Stomach (tissue), 8 donors: ENCODE measurements at regions not wholly inside any gene's neighbourhood (a gene's known extent, or its start where the extent isn't known, plus 50 kb on each side); places are given as distances from the start of the nearest gene placed in this dataset.

Experiments
- DNase-seq, 2 donors: peaks; one replicate each; pipeline versions ENCODE4 v3.0.0 to v3.0.0-alpha.2; 2013 to 2019
- H3K27ac ChIP-seq, 5 donors: fragments of 200-600 bp in 4 of 5; sonication (generic) in 4 of 5; one replicate each; pipeline ENCODE4 v1.5.1; 2013 to 2019; ENCODE audit warnings: mild to moderate bottlenecking in 1 of 5, moderate library complexity in 1 of 5
- H3K27me3 ChIP-seq, 3 donors: fragments of 200-600 bp; sonication (generic); one replicate each; pipeline ENCODE4 v1.5.1; 2017 to 2019; ENCODE audit warnings: mixed run types in 1 of 3
- H3K36me3 ChIP-seq, 4 donors: fragments of 200-600 bp; sonication (generic); 1 replicate in 3 of 4; 2 replicates in 1 of 4; pipeline ENCODE4 v1.5.1; 2016 to 2019
- H3K4me1 ChIP-seq, 4 donors: fragments of 200-600 bp; sonication (generic); one replicate each; pipeline ENCODE4 v1.5.1; 2016 to 2019
- H3K4me3 ChIP-seq, 4 donors: fragments of 200-600 bp; sonication (generic) in 3 of 4; one replicate each; pipeline ENCODE4 v1.5.1; 2016 to 2019; ENCODE audit warnings: mild to moderate bottlenecking in 1 of 4
- H3K9me3 ChIP-seq, 4 donors: fragments of 200-600 bp; sonication (generic); one replicate each; pipeline ENCODE4 v1.5.1; 2016 to 2019
- CTCF ChIP-seq, 7 experiments: fragments of 450-650 bp in 4 of 7; fragments of 200-600 bp in 3 of 7; sonication (generic) in 3 of 7; IDR thresholded peaks; one replicate each; pipeline ENCODE4 v1.5.1; 2016 to 2019; ENCODE audit warnings: antibody characterized with exemption in 7 of 7, control low read depth in 2 of 7, mild to moderate bottlenecking in 1 of 7
- EP300 ChIP-seq: sonication (generic); formaldehyde crosslinking; IDR thresholded peaks from one replicate; pipeline ENCODE4 v1.6.1; 2017; ENCODE audit warnings: antibody characterized with exemption
- POLR2A ChIP-seq, 4 donors: fragments of 450-650 bp; IDR thresholded peaks; one replicate each; pipeline ENCODE4 v1.6.1; 2016; ENCODE audit warnings: antibody characterized with exemption in 4 of 4, control low read depth in 2 of 4, mild to moderate bottlenecking in 1 of 4, moderate library complexity in 1 of 4
- POLR2AphosphoS5 ChIP-seq, 3 donors: sonication (generic); formaldehyde crosslinking; IDR thresholded peaks; one replicate each; pipeline ENCODE4 v1.6.1; 2016; ENCODE audit warnings: antibody characterized with exemption in 3 of 3
- WGBS, 5 donors: extraction: QIAGEN DNeasy Blood & Tissue Kit in 3 of 5; methylation state at CpG; one replicate each; pipeline versions ENCODE4 v1.1.5 to v1.1.7; 2013 to 2018; 5-methylcytosine and 5-hydroxymethylcytosine counted together
- intact Hi-C: fragments of 100-400 bp; cut with DNase I; formaldehyde crosslinking; loops from one replicate; pipeline ENCODE4 v1.15.1; 2023; ENCODE audit warnings: low total_unique reads
- donor health status: healthy with polysubstance abuse.
- donor health status: Bipolar disorder and iron deficiency.
- donor health status: healthy.

GRCh38 chr7:47696152-47696710 lies 114.3 kb upstream of the TNS3 start:
- Histone ChIP-seq H3K27ac (no peak overlapping the region), H3K27me3 (no peaks in the 10 kb centered on the region), H3K4me3 (no peak overlapping the region), H3K36me3 (no peaks in the 10 kb centered on the region), H3K4me1 (peaks cover 0 to 5% (median 1%) of the 10 kb centered on the region in 4 donors), H3K9me3 (no peaks in the 10 kb centered on the region)
- TF ChIP-seq POLR2AphosphoS5 (IDR thresholded peaks at IDR 0.05) = no peak
- TF ChIP-seq POLR2A (IDR thresholded peaks at IDR 0.05) = no peak
- TF ChIP-seq EP300 = no peak
- no peak for TF ChIP-seq CTCF (IDR thresholded peaks at IDR 0.05)
- WGBS, 5 donors = 87 to 92% (median 90%) methylated on average over 7 of the region's 7 CpGs
- intact Hi-C loops = no loop called here
- DNase-seq = no peak

- no peak for DNase-seq
- TF ChIP-seq POLR2AphosphoS5 (IDR thresholded peaks at IDR 0.05) (no peak), CTCF (IDR thresholded peaks at IDR 0.05) (no peak), POLR2A (IDR thresholded peaks at IDR 0.05) (no peak), EP300 (no peak)
- Histone ChIP-seq H3K4me3 (no peak overlapping the region), H3K27ac (no peak overlapping the region), H3K4me1 (peaks cover 0 to 9% (median 2%) of the 10 kb centered on the region in 4 donors), H3K36me3 (no peaks in the 10 kb centered on the region), H3K9me3 (no peaks in the 10 kb centered on the region), H3K27me3 (no peaks in the 10 kb centered on the region)
- intact Hi-C loops = no loop called here
- 65 to 81% (median 70%) methylated on average over 4 of the region's 4 CpGs for WGBS, 5 donors
These were observed 111.3 kb upstream of the TNS3 start for GRCh38 chr7:47693216-47693615.

DNA sequence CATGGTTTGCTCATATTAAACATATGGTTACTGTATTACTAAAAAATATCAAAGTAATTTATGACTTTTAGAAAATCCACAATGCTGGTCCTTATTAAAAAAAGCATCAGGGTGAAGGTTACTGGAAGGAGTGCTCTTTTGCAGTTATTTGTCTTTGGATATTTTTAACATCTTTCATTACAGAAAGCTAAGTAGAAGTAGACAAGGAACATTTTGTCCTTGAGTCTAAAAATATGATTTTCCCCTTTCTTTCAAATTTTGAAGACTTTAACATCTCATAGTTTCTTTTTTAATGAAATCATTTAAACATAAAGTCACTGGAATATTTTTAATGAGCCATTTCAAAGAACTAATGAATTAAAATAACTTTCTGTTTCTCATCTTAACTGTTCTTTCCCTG lies 110.1 kb upstream of the TNS3 start:
- intact Hi-C loops = no loop called here
- no peaks in the 10 kb centered on the region for H3K9me3 ChIP-seq
- H3K4me3 ChIP-seq = no peak overlapping the region
- H3K36me3 ChIP-seq = no peaks in the 10 kb centered on the region
- no peak for DNase-seq
- TF ChIP-seq CTCF (IDR thresholded peaks at IDR 0.05) (no peak), POLR2AphosphoS5 (IDR thresholded peaks at IDR 0.05) (no peak), EP300 (no peak), POLR2A (IDR thresholded peaks at IDR 0.05) (no peak)
- H3K4me1 ChIP-seq = peaks cover 0 to 9% (median 2%) of the 10 kb centered on the region in 4 donors
- peak overlapping the region in 1 of 5 donors; percentile 24 for H3K27ac ChIP-seq
- H3K27me3 ChIP-seq = no peaks in the 10 kb centered on the region

DNA sequence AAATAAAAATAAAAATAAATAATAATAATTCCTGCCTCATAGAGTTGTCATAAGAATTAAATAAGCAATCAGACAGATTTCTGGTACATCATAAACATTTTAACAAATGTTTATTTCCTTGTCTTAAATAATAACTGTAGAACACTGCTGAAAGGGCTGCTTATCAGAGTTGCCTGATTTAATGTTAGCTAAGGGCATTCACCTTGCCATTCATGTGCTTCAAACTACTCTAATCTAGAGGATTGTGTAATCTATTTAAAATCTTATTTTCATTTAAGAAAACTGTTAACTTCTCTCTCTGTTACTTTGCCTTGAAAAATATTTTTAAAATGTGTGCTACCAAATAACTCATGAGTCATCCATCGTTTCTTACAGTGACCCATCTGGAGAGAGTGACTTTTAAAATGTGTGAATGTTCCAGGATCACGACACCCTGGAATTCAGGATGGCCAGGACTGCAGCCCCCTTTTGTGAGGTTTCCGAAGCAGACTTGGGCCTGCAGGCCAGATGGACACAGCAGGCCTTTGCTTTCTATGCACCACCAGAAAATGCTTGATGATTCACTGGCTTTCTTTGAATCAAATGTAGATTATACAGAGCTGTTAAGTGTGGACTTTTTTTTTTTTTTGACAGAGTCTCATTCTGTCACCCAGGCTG lies 109.1 kb upstream of the TNS3 start:
- 27 to 55% (median 40%) methylated on average over 3 of the region's 3 CpGs for WGBS, 5 donors
- Histone ChIP-seq H3K4me3 (no peak overlapping the region), H3K27ac (peak overlapping the region in 2 of 5 donors; percentile 23 to 37), H3K4me1 (peaks cover 0 to 9% (median 2%) of the 10 kb centered on the region in 4 donors), H3K9me3 (no peaks in the 10 kb centered on the region), H3K27me3 (no peaks in the 10 kb centered on the region), H3K36me3 (no peaks in the 10 kb centered on the region)
- TF ChIP-seq CTCF (IDR thresholded peaks at IDR 0.05) (no peak), POLR2A (IDR thresholded peaks at IDR 0.05) (no peak), POLR2AphosphoS5 (IDR thresholded peaks at IDR 0.05) (no peak), EP300 (no peak)
- peak in 1 of 2 donors; percentile 49 for DNase-seq
- intact Hi-C loops = no loop called here
